Ovary (tissue), 3 donors: ENCODE measurements at regions not wholly inside any gene's neighbourhood (a gene's known extent, or its start where the extent isn't known, plus 50 kb on each side); places are given as distances from the start of the nearest gene placed in this dataset.
"Not testable (repeated sequence)": the region's sequence is repeated elsewhere in the genome, so short reads cannot be mapped to it uniquely, and the experiment has no call there.

Experiments used
- POLR2A ChIP-seq: fragments of 450-650 bp; IDR thresholded peaks from one replicate; pipeline ENCODE4 v1.6.1; 2017; ENCODE audit warnings: antibody characterized with exemption, mild to moderate bottlenecking, moderate library complexity
- TF ChIP-seq, protein P1 (sequence below), 3 donors: fragments of 450-650 bp in 2 of 3; fragments of 200-600 bp in 1 of 3; IDR thresholded peaks; one replicate each; pipeline versions ENCODE4 v1.5.1 to v1.8.0; 2016 to 2022; ENCODE audit warnings: antibody characterized with exemption in 3 of 3, mild to moderate bottlenecking in 1 of 3
- donor health status: DM: no; HTN: no; CAD: no.

DNA sequence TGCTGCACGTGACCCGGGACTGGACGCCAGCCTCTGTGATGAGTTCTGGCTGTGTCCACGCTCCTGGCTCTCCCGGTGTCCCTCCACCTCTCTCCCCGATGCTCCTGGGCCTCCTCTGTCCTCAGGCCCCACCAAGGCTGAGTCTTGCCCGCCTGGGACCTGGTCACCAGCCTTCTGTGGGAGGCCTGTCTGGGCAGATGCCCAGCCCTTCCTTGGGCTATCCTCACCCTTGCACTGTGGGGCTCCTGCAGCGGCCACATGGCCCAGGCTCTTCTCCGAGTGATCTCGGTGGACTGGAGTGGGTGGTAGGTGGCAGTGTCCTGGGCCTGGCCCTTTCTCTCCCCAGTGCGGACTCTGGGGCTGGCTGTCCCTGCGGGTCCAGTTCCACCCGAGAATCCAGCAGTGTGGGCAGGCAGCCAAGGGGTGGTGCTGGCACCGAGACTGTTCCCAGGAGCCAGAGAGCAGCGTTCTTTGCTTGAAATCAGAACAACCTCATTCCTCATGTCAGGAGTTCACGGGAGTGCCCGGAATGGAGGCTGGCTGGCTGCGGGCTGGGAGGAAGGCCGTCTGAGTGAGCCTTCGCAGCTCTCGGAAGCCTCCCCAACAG lies 94.6 kb downstream of the TMEM121 start:
- TF ChIP-seq POLR2A, result not testable (repeated sequence)
- TF ChIP-seq, protein P1, sequence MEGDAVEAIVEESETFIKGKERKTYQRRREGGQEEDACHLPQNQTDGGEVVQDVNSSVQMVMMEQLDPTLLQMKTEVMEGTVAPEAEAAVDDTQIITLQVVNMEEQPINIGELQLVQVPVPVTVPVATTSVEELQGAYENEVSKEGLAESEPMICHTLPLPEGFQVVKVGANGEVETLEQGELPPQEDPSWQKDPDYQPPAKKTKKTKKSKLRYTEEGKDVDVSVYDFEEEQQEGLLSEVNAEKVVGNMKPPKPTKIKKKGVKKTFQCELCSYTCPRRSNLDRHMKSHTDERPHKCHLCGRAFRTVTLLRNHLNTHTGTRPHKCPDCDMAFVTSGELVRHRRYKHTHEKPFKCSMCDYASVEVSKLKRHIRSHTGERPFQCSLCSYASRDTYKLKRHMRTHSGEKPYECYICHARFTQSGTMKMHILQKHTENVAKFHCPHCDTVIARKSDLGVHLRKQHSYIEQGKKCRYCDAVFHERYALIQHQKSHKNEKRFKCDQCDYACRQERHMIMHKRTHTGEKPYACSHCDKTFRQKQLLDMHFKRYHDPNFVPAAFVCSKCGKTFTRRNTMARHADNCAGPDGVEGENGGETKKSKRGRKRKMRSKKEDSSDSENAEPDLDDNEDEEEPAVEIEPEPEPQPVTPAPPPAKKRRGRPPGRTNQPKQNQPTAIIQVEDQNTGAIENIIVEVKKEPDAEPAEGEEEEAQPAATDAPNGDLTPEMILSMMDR (IDR thresholded peaks at IDR 0.05), result not testable (repeated sequence)
